OCI-LY3 (cell line): ENCODE measurements at regions not wholly inside any gene's neighbourhood (a gene's known extent, or its start where the extent isn't known, plus 50 kb on each side); places are given as distances from the start of the nearest gene placed in this dataset.
"Not testable (repeated sequence)": the region's sequence is repeated elsewhere in the genome, so short reads cannot be mapped to it uniquely, and the experiment has no call there.

Experiments
- CTCF ChIP-seq: fragments of 200-600, 300-600 bp; sonication (generic); IDR thresholded peaks from 2 replicates; pipeline ENCODE4 v1.5.1; 2014; ENCODE audit warnings: antibody characterized with exemption, low read length, low read depth
- EZH2phosphoT487 ChIP-seq: fragments of 200-600 bp; shearing (Covaris generic); IDR thresholded peaks from 2 replicates; pipeline ENCODE4 v1.6.1; 2018; ENCODE audit warnings: antibody characterized with exemption, mixed run types, low read depth

- not testable (repeated sequence) for TF ChIP-seq CTCF, EZH2phosphoT487
Measured at GRCh38 chr5:124890442-124890841, 144.0 kb upstream of the ZNF608 start.
